Activated CD8-positive, alpha-beta T cell treated with anti-CD3 and anti-CD28 coated beads for 36 hours (primary cell): ENCODE measurements at regions not wholly inside any gene's neighbourhood (a gene's known extent, or its start where the extent isn't known, plus 50 kb on each side); places are given as distances from the start of the nearest gene placed in this dataset.

ENCODE experiments used
- ATAC-seq: fragments of 200-7000 bp; cut with Tn5 transposase; one replicate; pipeline ENCODE4 v1.10.0; 2021; ENCODE audit warnings: mild to moderate bottlenecking, moderate library complexity
- CTCF ChIA-PET: fragments of 350-600 bp; sonication (Branson Sonifier 250); formaldehyde crosslinking; loops from one replicate; lab custom pipeline; 2021; ENCODE audit warnings: antibody characterized with exemption; lab: Charles Lee
- POLR2A ChIA-PET: fragments of 350-600 bp; sonication (Branson Sonifier 250); formaldehyde crosslinking; loops from one replicate; lab custom pipeline; 2021; ENCODE audit warnings: antibody characterized with exemption; lab: Charles Lee
- DNase-seq: peaks from one replicate; pipeline ENCODE4 v3.0.0-alpha.2; 2020
- H3K27ac Mint-ChIP-seq: one replicate; pipeline ENCODE4 v1.8.0; 2021; ENCODE audit warnings: mild to moderate bottlenecking, mixed read lengths
- H3K27me3 Mint-ChIP-seq: one replicate; pipeline ENCODE4 v1.8.0; 2021; ENCODE audit warnings: mixed read lengths
- H3K36me3 Mint-ChIP-seq: one replicate; pipeline ENCODE4 v1.8.0; 2021; ENCODE audit warnings: low read depth, mixed read lengths
- H3K4me1 Mint-ChIP-seq: one replicate; pipeline ENCODE4 v1.8.0; 2021; ENCODE audit warnings: low read depth, mixed read lengths
- H3K4me3 Mint-ChIP-seq: one replicate; pipeline ENCODE4 v1.8.0; 2021; ENCODE audit warnings: mild to moderate bottlenecking, moderate library complexity, mixed read lengths
- H3K9me3 Mint-ChIP-seq: one replicate; pipeline ENCODE4 v1.8.0; 2021; ENCODE audit warnings: mixed read lengths
- intact Hi-C: fragments of 100-400 bp; cut with micrococcal nuclease; formaldehyde crosslinking; loops from one replicate; pipeline ENCODE4 v1.10.0; 2022
- TF ChIP-seq, protein P1 (sequence below): fragments of 200-600 bp; IDR thresholded peaks from one replicate; pipeline ENCODE4 v1.8.0; 2022; ENCODE audit warnings: antibody characterized with exemption, mild to moderate bottlenecking

DNA sequence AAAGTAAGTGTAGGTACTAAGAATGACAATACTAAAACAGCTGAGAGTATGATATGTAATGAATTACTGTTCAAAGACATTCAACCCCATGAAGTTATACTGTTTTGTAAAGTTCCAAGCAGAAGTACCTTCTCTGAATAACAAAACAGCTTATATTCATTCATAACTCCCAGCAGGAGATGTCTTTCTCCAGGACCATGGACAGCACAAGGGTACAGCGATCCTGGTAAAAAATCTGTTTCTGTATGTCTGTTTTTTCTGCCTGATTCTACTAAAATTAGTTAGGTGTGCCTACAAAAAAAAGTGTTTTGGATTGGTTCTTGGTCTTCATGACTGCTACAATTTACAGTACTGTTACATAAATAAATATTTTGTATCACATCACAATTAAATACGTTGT, 172.5 kb upstream of the SLITRK5 start:
- ChIA-PET POLR2A (no interaction called here), CTCF (no interaction called here)
- Mint-ChIP-seq H3K4me3 (no peak overlapping the region), H3K27ac (no peak overlapping the region), H3K9me3 (peaks cover 14% of the 10 kb centered on the region), H3K4me1 (no peaks in the 10 kb centered on the region), H3K36me3 (no peaks in the 10 kb centered on the region), H3K27me3 (no peaks in the 10 kb centered on the region)
- intact Hi-C loops = no loop called here
- TF ChIP-seq, protein P1, sequence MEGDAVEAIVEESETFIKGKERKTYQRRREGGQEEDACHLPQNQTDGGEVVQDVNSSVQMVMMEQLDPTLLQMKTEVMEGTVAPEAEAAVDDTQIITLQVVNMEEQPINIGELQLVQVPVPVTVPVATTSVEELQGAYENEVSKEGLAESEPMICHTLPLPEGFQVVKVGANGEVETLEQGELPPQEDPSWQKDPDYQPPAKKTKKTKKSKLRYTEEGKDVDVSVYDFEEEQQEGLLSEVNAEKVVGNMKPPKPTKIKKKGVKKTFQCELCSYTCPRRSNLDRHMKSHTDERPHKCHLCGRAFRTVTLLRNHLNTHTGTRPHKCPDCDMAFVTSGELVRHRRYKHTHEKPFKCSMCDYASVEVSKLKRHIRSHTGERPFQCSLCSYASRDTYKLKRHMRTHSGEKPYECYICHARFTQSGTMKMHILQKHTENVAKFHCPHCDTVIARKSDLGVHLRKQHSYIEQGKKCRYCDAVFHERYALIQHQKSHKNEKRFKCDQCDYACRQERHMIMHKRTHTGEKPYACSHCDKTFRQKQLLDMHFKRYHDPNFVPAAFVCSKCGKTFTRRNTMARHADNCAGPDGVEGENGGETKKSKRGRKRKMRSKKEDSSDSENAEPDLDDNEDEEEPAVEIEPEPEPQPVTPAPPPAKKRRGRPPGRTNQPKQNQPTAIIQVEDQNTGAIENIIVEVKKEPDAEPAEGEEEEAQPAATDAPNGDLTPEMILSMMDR = no peak
- no peak for ATAC-seq
- no peak for DNase-seq

DNA sequence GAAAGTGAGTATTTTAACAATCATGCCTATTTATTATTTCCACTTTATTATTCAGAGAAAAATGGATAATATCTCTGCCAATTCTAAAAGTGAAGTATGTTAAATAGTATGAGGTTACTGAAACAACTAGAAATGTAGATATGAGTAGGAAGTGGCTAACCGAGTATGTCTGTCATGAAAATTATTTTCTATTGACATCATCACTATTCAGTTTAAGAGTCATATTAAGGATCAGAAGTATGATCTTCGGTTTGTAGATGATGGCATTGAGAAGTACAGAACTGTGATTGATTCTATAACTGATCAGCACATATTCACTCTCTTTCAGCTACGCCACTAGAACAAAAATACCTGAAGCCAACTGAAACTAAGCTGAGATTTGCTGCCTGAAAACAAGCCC, 146.4 kb upstream of the SLITRK5 start:
- no peak overlapping the region for H3K4me3 Mint-ChIP-seq
- no peak overlapping the region for H3K27ac Mint-ChIP-seq
- H3K36me3 Mint-ChIP-seq = no peaks in the 10 kb centered on the region
- DNase-seq (no peak), ATAC-seq (no peak)
- ChIA-PET CTCF (no interaction called here), POLR2A (no interaction called here)
- intact Hi-C loops = no loop called here
- TF ChIP-seq, protein P1 = no peak
- no peaks in the 10 kb centered on the region for H3K27me3 Mint-ChIP-seq
- H3K4me1 Mint-ChIP-seq = no peaks in the 10 kb centered on the region
- H3K9me3 Mint-ChIP-seq = peaks cover 5% of the 10 kb centered on the region

GRCh38 chr13:87533776-87534175, 137.4 kb upstream of the SLITRK5 start:
- TF ChIP-seq, protein P1 = no peak
- DNase-seq = no peak
- H3K4me3 Mint-ChIP-seq = no peak overlapping the region
- ChIA-PET CTCF (no interaction called here), POLR2A (no interaction called here)
- intact Hi-C loops = no loop called here
- H3K27me3 Mint-ChIP-seq = no peaks in the 10 kb centered on the region
- H3K4me1 Mint-ChIP-seq = no peaks in the 10 kb centered on the region
- peaks cover 4% of the 10 kb centered on the region for H3K9me3 Mint-ChIP-seq
- no peaks in the 10 kb centered on the region for H3K36me3 Mint-ChIP-seq
- H3K27ac Mint-ChIP-seq = no peak overlapping the region
- no peak for ATAC-seq

DNA sequence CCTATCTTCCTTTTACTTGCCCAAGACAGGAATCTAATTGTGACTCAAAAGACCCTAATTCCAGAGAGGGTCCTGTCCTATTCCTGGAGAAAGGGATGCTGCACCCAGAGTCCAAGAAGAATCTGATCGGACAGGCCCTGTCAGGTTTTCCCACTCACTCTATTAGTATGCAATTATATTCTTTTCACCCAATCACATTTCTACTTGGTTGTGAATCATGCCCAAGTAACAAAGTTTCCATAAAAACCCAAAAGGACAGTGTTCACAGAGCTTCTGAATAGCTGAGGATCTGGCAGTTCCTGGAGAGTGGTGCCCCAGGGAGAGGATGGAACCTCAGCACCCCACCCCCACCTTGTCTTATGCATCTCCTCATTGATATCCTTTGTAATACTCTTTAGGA, 135.3 kb upstream of the SLITRK5 start:
- DNase-seq (no peak), ATAC-seq (no peak)
- no peaks in the 10 kb centered on the region for H3K36me3 Mint-ChIP-seq
- H3K27ac Mint-ChIP-seq = no peak overlapping the region
- peaks cover 9% of the 10 kb centered on the region for H3K9me3 Mint-ChIP-seq
- H3K27me3 Mint-ChIP-seq = no peaks in the 10 kb centered on the region
- intact Hi-C loops = no loop called here
- CTCF ChIA-PET = no interaction called here
- POLR2A ChIA-PET = no interaction called here
- H3K4me1 Mint-ChIP-seq = no peaks in the 10 kb centered on the region
- TF ChIP-seq, protein P1 = no peak
- no peak overlapping the region for H3K4me3 Mint-ChIP-seq

- intact Hi-C loops = no loop called here
- CTCF ChIA-PET = no interaction called here
- peaks cover 9% of the 10 kb centered on the region for H3K9me3 Mint-ChIP-seq
- DNase-seq (no peak), ATAC-seq (no peak)
- POLR2A ChIA-PET = no interaction called here
- H3K4me3 Mint-ChIP-seq = no peak overlapping the region
- H3K27ac Mint-ChIP-seq = no peak overlapping the region
- H3K4me1 Mint-ChIP-seq = no peaks in the 10 kb centered on the region
- TF ChIP-seq, protein P1 = no peak
- H3K27me3 Mint-ChIP-seq = no peaks in the 10 kb centered on the region
- H3K36me3 Mint-ChIP-seq = no peaks in the 10 kb centered on the region
Observed at GRCh38 chr13:87536499-87536898, 134.7 kb upstream of the SLITRK5 start.
